ENCODE measurements at regions not wholly inside any gene's neighbourhood (a gene's known extent, or its start where the extent isn't known, plus 50 kb on each side); places are given as distances from the start of the nearest gene placed in this dataset.
A peak's percentile ranks its signal among the peaks of the same experiment; 100 is the strongest.

GRCh38 chr15:98177966-98178592, 217.6 kb downstream of the ARRDC4 start:
- peaks cover 3% of the 10 kb centered on the region for H3K4me1 ChIP-seq (ENCODE audit: insufficient read depth, poor library complexity, severe bottlenecking)
- no peak overlapping the region for H3K27ac ChIP-seq (ENCODE audit: poor library complexity, severe bottlenecking)
- ATAC-seq (ENCODE audit: low read depth) = peak; percentile 96
- peak; percentile 100 for TF ChIP-seq CTCF (IDR thresholded peaks at IDR 0.05; ENCODE audit: poor library complexity, severe bottlenecking)
- H3K4me3 ChIP-seq (ENCODE audit: severe bottlenecking) = no peak overlapping the region
- no peaks in the 10 kb centered on the region for H3K9me3 ChIP-seq (ENCODE audit: severe bottlenecking)
- H3K36me3 ChIP-seq (ENCODE audit: low read depth) = no peaks in the 10 kb centered on the region
- H3K27me3 ChIP-seq (ENCODE audit: insufficient read depth, poor library complexity, severe bottlenecking) = no peaks in the 10 kb centered on the region
- DNase-seq (ENCODE audit: low spot score) = no peak

GRCh38 chr15:98178861-98179260, 218.4 kb downstream of the ARRDC4 start:
- no peak overlapping the region for H3K4me3 ChIP-seq (ENCODE audit: severe bottlenecking)

GRCh38 chr15:98187549-98187948, 227.0 kb downstream of the ARRDC4 start:
- Histone ChIP-seq H3K4me3 (ENCODE audit: severe bottlenecking) (no peak overlapping the region), H3K4me1 (ENCODE audit: insufficient read depth, poor library complexity, severe bottlenecking) (no peaks in the 10 kb centered on the region), H3K36me3 (ENCODE audit: low read depth) (no peaks in the 10 kb centered on the region), H3K27me3 (ENCODE audit: insufficient read depth, poor library complexity, severe bottlenecking) (no peaks in the 10 kb centered on the region), H3K27ac (ENCODE audit: poor library complexity, severe bottlenecking) (no peak overlapping the region), H3K9me3 (ENCODE audit: severe bottlenecking) (no peaks in the 10 kb centered on the region)
- ATAC-seq (ENCODE audit: low read depth) (no peak), DNase-seq (ENCODE audit: low spot score) (no peak)
- no peak for TF ChIP-seq CTCF (IDR thresholded peaks at IDR 0.05; ENCODE audit: poor library complexity, severe bottlenecking)

More at GRCh38 chr15:98178861-98179260, 218.4 kb downstream of the ARRDC4 start:
- TF ChIP-seq CTCF (IDR thresholded peaks at IDR 0.05; ENCODE audit: poor library complexity, severe bottlenecking) = no peak
- ATAC-seq (ENCODE audit: low read depth) (no peak), DNase-seq (ENCODE audit: low spot score) (no peak)
- H3K4me1 ChIP-seq (ENCODE audit: insufficient read depth, poor library complexity, severe bottlenecking) = peaks cover 3% of the 10 kb centered on the region
- no peaks in the 10 kb centered on the region for H3K9me3 ChIP-seq (ENCODE audit: severe bottlenecking)
- no peaks in the 10 kb centered on the region for H3K27me3 ChIP-seq (ENCODE audit: insufficient read depth, poor library complexity, severe bottlenecking)
- no peaks in the 10 kb centered on the region for H3K36me3 ChIP-seq (ENCODE audit: low read depth)
- no peak overlapping the region for H3K27ac ChIP-seq (ENCODE audit: poor library complexity, severe bottlenecking)

GRCh38 chr15:98190914-98191313, 230.4 kb downstream of the ARRDC4 start:
- Histone ChIP-seq H3K36me3 (ENCODE audit: low read depth) (no peaks in the 10 kb centered on the region), H3K4me1 (ENCODE audit: insufficient read depth, poor library complexity, severe bottlenecking) (no peaks in the 10 kb centered on the region), H3K27me3 (ENCODE audit: insufficient read depth, poor library complexity, severe bottlenecking) (no peaks in the 10 kb centered on the region), H3K4me3 (ENCODE audit: severe bottlenecking) (no peak overlapping the region), H3K27ac (ENCODE audit: poor library complexity, severe bottlenecking) (no peak overlapping the region), H3K9me3 (ENCODE audit: severe bottlenecking) (no peaks in the 10 kb centered on the region)
- no peak for ATAC-seq (ENCODE audit: low read depth)
- DNase-seq (ENCODE audit: low spot score) = no peak
- TF ChIP-seq CTCF (IDR thresholded peaks at IDR 0.05; ENCODE audit: poor library complexity, severe bottlenecking) = no peak

GRCh38 chr15:98195796-98196195, 235.3 kb downstream of the ARRDC4 start:
- H3K36me3 ChIP-seq (ENCODE audit: low read depth) = no peaks in the 10 kb centered on the region
- DNase-seq (ENCODE audit: low spot score) (no peak), ATAC-seq (ENCODE audit: low read depth) (no peak)
- no peaks in the 10 kb centered on the region for H3K27me3 ChIP-seq (ENCODE audit: insufficient read depth, poor library complexity, severe bottlenecking)
- no peak overlapping the region for H3K27ac ChIP-seq (ENCODE audit: poor library complexity, severe bottlenecking)
- no peaks in the 10 kb centered on the region for H3K4me1 ChIP-seq (ENCODE audit: insufficient read depth, poor library complexity, severe bottlenecking)
- TF ChIP-seq CTCF (IDR thresholded peaks at IDR 0.05; ENCODE audit: poor library complexity, severe bottlenecking) = no peak
- H3K4me3 ChIP-seq (ENCODE audit: severe bottlenecking) = no peak overlapping the region
- H3K9me3 ChIP-seq (ENCODE audit: severe bottlenecking) = no peaks in the 10 kb centered on the region
